ENCODE measurements at regions not wholly inside any gene's neighbourhood (a gene's known extent, or its start where the extent isn't known, plus 50 kb on each side); places are given as distances from the start of the nearest gene placed in this dataset.
"Not testable (repeated sequence)": the region's sequence is repeated elsewhere in the genome, so short reads cannot be mapped to it uniquely, and the experiment has no call there.

DNA sequence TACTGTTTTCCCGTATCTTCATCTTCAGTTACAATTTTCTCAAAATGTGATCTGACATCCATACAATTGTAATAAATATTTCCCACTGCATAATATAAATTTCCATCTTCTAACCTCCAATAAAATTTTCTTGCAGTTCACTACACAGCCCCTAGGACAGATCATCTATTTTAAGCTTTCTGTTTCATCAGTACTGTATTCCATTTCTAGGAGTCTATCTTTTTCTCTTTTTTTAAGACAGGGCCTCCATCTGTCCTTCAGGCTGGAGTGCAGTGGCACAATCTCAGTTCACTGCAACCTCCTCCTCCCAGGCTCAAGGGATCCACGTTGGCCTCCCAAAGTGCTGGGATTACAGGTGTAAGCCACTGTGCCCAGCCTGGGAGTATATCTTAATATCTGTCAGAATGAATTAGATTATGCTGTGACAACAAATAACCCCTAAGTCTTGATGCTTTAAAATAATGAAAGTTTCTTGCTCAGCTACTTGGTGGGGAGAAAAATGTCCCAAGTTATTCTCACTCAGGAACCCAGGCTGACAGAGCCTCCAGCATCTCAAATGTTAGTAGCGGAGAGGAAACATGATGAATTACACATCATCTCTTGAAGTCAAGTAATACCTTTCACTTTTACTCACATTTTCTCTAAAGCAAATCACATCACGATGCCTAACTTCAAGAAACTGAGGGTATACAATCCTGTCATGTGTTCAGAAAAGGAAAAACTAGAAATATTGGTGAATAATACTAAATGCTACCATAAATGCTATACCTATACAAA is 92.2 kb downstream of the BUD13 start:
- peaks cover 0 to 4% (median 0%) of the 10 kb centered on the region in 4 donors for H3K9me3 ChIP-seq
- DNase-seq (no peak), ATAC-seq (ENCODE audit: low FRiP score in 2 of 2) (no peak)
- no peaks in the 10 kb centered on the region for H3K36me3 ChIP-seq
- no peaks in the 10 kb centered on the region for H3K4me1 ChIP-seq
- no peak overlapping the region for H3K4me3 ChIP-seq
- TF ChIP-seq, protein P1, sequence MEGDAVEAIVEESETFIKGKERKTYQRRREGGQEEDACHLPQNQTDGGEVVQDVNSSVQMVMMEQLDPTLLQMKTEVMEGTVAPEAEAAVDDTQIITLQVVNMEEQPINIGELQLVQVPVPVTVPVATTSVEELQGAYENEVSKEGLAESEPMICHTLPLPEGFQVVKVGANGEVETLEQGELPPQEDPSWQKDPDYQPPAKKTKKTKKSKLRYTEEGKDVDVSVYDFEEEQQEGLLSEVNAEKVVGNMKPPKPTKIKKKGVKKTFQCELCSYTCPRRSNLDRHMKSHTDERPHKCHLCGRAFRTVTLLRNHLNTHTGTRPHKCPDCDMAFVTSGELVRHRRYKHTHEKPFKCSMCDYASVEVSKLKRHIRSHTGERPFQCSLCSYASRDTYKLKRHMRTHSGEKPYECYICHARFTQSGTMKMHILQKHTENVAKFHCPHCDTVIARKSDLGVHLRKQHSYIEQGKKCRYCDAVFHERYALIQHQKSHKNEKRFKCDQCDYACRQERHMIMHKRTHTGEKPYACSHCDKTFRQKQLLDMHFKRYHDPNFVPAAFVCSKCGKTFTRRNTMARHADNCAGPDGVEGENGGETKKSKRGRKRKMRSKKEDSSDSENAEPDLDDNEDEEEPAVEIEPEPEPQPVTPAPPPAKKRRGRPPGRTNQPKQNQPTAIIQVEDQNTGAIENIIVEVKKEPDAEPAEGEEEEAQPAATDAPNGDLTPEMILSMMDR (IDR thresholded peaks at IDR 0.05), result no peak
- no peak for TF ChIP-seq POLR2AphosphoS5 (IDR thresholded peaks at IDR 0.05)
- no peaks in the 10 kb centered on the region for H3K27me3 ChIP-seq
- no peak overlapping the region for H3K27ac ChIP-seq
- 73 to 80% methylated on average over 4 of the region's 4 CpGs for WGBS, 2 donors

DNA sequence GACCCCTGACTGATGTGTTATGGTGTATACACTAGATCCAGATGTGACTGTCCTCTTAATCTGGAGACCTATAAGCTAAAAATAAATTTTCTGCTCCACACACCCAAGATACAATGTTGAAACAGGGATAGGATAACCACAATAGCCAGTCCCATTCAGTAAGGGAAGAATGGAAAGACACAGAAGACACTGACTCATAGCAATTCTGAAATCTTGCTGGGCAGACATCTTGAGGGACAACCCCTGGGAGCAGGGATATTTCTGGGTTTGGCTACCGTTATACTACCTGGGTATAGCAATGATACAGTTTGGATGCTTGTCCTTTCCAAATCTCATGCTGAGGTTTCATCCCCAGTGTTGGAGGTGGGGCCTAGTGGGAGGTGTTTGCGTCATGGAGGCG is 93.9 kb downstream of the BUD13 start:
- H3K4me3 ChIP-seq, result no peak overlapping the region
- no peaks in the 10 kb centered on the region for H3K27me3 ChIP-seq
- peaks cover 0 to 3% (median 0%) of the 10 kb centered on the region in 4 donors for H3K9me3 ChIP-seq
- DNase-seq (no peak), ATAC-seq (ENCODE audit: low FRiP score in 2 of 2) (no peak)
- no peaks in the 10 kb centered on the region for H3K36me3 ChIP-seq
- TF ChIP-seq EP300 (IDR thresholded peaks at IDR 0.05) (no peak), POLR2A (IDR thresholded peaks at IDR 0.05) (no peak)
- no peaks in the 10 kb centered on the region for H3K4me1 ChIP-seq
- 97 to 98% methylated on average over 3 of the region's 3 CpGs for WGBS, 2 donors
- no peak overlapping the region for H3K27ac ChIP-seq

DNA sequence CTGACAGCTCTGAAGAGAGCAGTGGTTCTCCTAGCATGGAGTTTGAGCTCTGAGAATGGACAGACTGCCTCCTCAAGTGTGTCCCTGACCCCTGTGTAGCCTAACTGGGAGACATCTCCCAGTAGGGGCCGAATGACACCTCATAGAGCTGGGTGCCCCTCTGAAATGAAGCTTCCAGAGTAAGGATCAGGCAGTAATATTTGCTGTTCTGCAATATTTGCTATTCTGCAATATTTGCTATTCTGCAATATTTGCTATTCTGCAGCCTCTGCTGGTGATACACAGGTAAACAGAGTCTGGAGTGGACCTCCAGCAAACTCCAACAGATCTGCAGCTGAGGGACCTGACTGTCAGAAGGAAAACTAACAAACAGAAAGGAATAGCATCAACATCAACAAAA is 105.5 kb downstream of the BUD13 start:
- H3K27ac ChIP-seq; H3K4me3 ChIP-seq; ATAC-seq (ENCODE audit: low FRiP score in 2 of 2): not testable (repeated sequence)

DNA sequence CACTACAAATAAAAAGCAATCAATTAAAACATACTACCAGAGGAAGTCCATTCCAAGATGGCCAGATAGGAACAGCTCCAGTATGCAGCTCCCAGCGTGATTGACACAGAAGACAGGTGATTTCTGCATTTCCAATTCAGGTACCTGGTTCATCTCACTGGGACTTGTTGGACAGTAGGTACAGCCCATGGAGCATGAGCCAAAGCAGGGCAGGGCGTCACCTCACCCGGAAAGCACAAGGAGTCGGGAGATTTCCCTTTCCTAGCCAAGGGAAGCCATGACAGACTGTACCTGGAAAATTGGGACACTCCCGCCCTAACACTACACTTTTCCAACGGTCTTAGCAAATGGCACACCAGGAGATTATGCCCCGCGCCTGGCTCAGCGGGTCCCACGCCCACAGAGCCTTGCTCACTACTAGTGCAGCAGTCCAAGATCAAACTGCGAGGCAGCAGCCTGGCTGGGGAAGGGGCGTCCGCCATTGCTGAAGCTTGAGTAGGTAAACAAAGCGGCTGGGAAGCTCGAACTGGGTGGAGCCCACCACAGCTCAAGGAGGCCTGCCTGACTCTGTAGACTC is 106.0 kb downstream of the BUD13 start:
- not testable (repeated sequence) for H3K27ac ChIP-seq; H3K27me3 ChIP-seq; H3K4me1 ChIP-seq; ATAC-seq (ENCODE audit: low FRiP score in 2 of 2); H3K4me3 ChIP-seq; H3K36me3 ChIP-seq
- peak in 1 of 2 donors; percentile 42 for DNase-seq
- H3K9me3 ChIP-seq, result peaks cover 0 to 20% (median 9%) of the 10 kb centered on the region in 4 donors
- 85 to 87% methylated on average over 15 of the region's 15 CpGs for WGBS, 2 donors

More for the DNA sequence above, 105.5 kb downstream of the BUD13 start:
- H3K36me3 ChIP-seq, H3K4me1 ChIP-seq, DNase-seq, H3K27me3 ChIP-seq: not testable (repeated sequence)
- peaks cover 0 to 20% (median 9%) of the 10 kb centered on the region in 4 donors for H3K9me3 ChIP-seq
- WGBS, 2 donors, result 44 to 50% methylated on average over 1 of the region's 1 CpG

DNA sequence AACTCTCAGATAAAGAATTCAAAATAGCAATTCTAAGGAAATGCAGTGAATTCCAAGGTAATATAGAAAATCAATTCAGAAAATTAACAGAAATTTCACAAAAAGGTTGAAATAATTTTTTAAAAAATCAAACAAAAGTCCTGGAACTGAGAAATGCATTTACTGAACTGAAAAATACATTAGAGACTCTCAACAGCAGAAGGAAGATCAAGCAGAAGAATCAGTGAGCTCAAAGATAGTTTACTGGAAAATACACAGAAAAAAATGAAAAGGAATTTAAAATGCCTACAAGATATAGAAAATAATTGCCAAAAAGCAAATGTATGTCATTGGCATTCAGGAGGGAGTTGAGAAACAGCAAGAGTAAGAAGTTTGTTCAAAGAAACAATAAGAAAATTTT is 107.3 kb downstream of the BUD13 start:
- H3K36me3 ChIP-seq, result no peaks in the 10 kb centered on the region
- TF ChIP-seq, protein P1 (IDR thresholded peaks at IDR 0.05), result no peak
- TF ChIP-seq POLR2A (IDR thresholded peaks at IDR 0.05) (no peak), EP300 (IDR thresholded peaks at IDR 0.05) (no peak), POLR2AphosphoS5 (IDR thresholded peaks at IDR 0.05) (no peak)
- H3K27ac ChIP-seq, result no peak overlapping the region
- peaks cover 0 to 20% (median 9%) of the 10 kb centered on the region in 4 donors for H3K9me3 ChIP-seq
- no peaks in the 10 kb centered on the region for H3K27me3 ChIP-seq
- ATAC-seq (ENCODE audit: low FRiP score in 2 of 2) (no peak), DNase-seq (no peak)
- no peak overlapping the region for H3K4me3 ChIP-seq
- H3K4me1 ChIP-seq, result no peaks in the 10 kb centered on the region

DNA sequence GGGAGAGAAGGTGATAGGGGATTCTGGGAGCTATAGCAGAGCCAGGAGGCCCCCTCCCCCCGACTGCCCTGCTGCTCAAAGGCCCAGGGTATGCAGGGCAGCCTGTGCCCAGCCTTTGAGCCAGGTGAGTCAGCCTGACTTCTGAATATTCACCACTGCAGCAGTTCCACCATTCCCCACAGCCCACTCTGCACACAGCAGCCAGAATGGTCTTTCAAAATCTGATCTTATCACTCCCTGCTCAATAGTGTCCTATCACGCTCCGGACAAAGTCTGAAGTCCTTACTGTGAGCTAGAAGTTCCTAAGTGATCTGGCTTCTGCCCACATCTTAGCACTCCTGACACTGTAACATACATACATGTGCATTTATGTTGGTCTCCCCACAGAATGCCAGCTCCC is 111.7 kb downstream of the BUD13 start:
- H3K4me3 ChIP-seq, result no peak overlapping the region
- no peak overlapping the region for H3K27ac ChIP-seq
- peak in 1 of 2 donors; percentile 7 for ATAC-seq (ENCODE audit: low FRiP score in 2 of 2)
- no peaks in the 10 kb centered on the region for H3K27me3 ChIP-seq
- WGBS, 2 donors, result 83% methylated on average over 3 of the region's 3 CpGs
- H3K36me3 ChIP-seq, result no peaks in the 10 kb centered on the region
- no peaks in the 10 kb centered on the region for H3K4me1 ChIP-seq
- TF ChIP-seq POLR2A (IDR thresholded peaks at IDR 0.05), result no peak
- no peak for TF ChIP-seq POLR2AphosphoS5 (IDR thresholded peaks at IDR 0.05)
- TF ChIP-seq, protein P1 (IDR thresholded peaks at IDR 0.05), result no peak
- TF ChIP-seq EP300 (IDR thresholded peaks at IDR 0.05), result no peak
- peaks cover 0 to 13% (median 8%) of the 10 kb centered on the region in 4 donors for H3K9me3 ChIP-seq
- no peak for DNase-seq
